NCI-H526 treated with DMSO at 0.1 percent for 48 hours (cell line): ENCODE measurements at regions not wholly inside any gene's neighbourhood (a gene's known extent, or its start where the extent isn't known, plus 50 kb on each side); places are given as distances from the start of the nearest gene placed in this dataset.
A peak's percentile ranks its signal among the peaks of the same experiment; 100 is the strongest.

Experiments
- DNase-seq: peaks from one replicate; lab custom pipeline; 2025; lab: John Stamatoyannopoulos, UW

DNA sequence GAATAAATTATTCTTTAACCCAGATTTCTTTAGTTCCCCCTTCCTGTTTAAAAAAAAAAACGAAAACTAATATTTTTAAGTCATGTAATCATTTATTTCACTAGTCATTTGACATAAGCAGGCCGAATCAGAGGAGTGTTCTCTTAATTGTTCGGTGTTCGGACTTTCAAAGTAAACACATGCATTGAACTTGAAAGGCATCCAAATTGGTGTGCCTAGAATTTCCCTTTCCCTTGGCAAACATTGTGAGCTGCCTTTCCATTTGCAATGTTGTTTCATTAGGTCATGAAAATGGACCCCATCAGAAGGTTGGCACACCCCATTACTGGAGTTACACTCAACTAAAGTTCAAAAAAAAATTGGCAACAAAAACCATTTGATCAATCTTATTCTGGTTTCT lies 283.0 kb upstream of the MARCKS start:
- no peak for DNase-seq

DNA sequence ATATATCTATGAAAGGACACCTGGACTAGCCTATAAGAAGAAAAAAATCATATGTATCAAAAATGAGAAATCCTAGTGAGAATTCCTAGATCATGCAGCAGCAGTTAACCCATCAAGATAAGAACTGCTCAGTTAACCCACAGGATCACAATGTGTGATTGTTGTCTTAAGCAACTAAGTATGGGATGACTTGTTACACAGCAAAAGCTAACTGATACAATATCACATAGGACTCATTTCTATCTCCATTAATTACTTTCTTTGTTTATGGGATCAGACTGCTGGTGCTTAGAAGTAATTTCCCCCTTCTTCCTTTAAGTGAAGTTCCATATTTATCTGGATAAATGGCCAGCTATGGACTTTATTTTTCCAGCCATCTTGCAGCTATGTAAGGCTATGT lies 280.8 kb upstream of the MARCKS start:
- no peak for DNase-seq

DNA sequence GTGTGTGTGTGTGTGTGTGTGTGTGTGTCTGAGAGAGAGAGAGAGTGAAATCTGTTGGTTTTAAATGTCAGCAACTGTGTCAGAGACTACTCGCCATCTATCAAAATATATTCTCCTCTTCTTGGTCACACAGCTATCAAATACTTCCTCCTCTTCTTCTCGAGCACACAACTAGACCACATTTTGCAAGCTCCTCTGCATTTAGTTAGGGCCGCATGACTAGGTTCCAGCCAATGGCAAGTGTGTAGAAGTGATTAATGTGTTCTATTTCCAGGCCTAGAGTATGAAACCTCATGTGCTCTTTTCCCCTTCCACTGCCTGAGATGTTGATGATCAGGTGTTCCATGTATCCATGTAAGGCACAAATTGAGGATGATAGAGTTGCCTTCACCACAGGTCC lies 278.5 kb upstream of the MARCKS start:
- no peak for DNase-seq

DNA sequence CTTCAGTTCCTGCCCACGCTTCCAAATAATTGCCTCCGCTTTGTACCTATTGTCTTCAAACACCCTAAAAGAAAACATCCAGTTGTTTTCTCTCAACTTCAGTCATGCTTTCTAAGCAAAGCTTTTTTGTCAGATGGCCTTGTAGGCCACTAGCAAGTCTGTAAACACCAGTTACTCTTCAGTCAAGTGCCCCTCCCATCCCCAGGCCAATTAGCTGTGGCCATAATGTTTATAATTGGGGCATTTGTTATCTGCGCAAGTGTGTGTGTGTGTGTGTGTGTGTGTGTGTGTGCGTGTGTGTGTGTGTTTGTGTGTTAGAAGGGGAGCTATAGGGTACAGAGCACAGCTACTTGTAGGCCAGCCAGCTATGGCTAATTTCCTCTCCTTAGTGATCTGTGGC lies 272.4 kb upstream of the MARCKS start:
- no peak for DNase-seq

DNA sequence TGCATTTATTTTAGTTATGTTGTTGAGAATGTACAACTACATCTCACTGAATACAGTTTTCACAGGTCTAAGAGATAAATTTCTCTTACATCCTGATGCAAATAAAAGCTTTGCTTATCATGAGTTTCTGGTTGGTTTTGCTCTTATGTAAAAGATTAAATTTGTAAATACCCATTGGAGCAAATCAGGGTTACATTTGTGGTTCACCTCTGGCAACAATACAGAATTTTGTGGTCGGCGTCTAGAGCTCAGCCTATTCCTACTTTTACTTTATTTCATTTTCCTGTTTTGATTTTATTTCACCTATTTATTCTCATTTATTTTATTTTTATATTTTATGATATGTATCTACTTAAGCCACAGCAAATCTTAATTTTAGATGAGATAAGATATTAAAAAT lies 271.9 kb upstream of the MARCKS start:
- no peak for DNase-seq

DNA sequence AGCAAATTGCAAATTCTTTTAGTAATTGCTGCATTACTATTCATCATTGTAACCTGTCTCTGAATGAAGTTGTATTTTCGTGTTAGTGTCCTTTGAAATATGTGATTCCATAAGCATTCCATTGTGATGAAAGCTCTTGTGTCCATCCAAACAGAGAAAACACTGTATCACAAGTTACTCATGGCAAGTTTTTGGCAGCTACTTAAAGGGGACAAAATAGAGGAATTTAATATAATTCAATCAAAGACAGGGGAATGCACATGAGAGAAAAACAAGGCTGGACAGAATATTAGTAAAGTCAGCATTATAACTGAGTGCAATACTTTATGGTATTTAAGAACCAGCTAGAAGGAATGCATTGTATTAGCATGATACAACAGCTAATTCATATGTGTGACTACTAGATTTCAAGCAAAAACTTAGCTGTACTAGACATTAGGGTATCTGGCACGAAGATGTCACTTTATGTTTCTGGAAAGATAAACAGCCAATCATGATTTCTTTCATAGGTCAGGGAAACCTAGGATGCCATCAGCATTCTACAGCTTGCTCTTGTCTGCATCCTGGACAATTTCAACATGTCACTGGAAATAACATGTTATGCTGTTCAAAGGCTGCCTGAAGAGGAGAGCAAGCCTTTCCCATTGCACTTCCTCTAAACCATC lies 270.6 kb upstream of the MARCKS start:
- DNase-seq: no peak

DNA sequence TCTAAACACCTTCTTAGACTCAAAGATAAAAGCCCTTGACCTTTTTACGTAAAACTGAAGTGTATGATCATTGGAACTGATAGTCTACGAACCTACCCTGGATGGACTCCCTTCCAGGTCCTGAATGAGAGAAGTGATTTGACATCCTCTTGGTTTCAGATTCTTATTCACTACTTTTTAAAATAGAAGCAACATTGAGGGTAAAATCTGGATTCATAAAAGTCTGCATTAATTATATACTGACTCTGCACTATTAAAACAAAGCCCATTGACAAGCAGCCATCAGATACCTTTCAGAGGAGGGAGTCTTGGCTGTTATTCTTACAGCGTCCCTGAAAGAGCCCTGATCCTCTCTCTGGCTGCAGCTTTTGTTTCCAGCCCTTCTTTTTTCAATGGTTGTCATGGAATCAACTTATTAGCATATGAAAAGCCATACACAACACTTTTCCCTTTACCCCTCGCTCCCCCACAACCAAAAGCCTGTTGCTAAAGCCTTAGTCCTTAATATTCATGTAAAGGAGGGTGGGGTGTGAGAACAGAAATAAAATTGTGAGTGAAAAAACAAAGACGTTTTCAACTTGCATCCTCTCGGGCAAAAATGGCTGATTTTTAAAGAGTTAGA lies 270.0 kb upstream of the MARCKS start:
- no peak for DNase-seq

DNA sequence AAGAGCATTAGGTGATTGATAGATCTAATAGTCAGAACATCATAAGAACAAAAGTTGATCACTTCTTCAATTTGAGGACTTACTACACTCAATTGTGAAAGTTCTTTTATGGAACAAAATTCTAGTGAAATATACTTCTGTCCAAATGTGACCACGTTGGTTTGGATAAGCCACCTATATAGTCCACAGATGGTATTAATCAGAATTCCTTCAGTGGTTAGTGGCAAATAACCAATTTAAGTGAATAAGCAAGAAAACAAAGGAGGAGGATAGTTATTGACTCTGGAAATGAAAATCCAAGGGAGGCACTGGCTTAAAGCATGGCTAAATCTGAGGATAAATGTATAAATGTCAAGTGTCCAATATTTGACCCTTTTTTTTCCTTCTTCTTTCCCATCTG lies 268.5 kb upstream of the MARCKS start:
- DNase-seq: no peak

DNA sequence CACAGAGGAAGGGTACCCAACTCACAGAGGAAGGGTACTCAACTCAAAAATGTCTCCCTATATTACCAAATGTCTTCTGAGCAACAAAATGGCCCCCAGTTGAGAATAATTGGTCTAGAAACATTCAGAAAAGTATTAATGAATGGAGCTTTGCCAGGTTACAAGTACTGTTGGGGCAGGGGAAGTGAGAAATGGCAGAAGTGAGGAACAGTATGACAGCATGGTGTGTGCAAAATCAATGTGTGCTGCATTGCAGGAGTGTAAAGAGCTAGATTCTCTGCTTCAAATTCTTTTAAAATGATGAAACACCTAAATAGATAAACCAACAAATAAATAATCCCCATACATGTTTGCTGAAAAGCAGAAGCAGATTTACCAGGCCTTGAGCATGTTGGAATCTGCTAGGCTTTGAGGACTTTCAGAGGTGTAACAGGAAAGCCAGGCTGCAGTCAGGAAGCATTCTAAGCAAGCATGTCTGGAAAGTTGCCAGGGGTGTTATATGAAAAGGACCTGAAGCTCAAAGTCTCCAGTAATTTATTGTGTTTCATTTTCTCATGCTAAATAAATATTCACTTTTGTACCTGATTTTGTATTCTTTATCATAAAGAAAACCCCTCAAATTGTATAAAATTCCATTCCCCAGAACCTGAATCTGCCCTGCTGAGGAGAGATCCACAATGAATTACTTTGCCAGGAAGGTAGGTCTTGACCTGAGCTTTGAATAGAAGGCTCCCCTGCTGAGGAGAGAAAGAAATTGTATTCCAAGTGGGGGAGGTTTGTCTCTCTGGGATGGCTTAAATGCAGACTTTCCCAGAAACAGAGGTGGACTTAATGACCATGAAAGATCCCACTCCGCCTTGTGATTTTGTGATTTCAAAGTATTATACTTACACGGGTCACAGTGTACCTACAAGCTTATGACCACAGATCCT lies 265.0 kb upstream of the MARCKS start:
- DNase-seq: no peak

DNA sequence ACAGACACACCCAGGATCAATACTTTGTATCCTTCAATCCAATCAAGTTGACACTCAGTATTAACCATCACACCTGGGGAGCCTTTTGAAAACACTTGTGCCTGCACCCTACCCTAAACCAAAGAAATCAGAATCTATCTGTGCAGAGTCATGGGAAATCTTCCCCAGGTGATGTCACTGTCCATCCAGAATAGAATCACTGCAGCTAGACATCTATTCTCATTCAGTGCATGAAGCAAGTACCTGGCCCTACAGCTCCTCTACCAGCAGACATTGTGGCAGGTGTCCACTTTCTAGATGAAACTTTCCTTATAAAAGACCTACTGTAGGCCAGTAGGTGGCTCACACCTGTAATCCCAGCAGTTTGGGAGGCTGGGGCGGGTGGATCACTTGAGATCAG lies 262.4 kb upstream of the MARCKS start:
- DNase-seq: no peak

DNA sequence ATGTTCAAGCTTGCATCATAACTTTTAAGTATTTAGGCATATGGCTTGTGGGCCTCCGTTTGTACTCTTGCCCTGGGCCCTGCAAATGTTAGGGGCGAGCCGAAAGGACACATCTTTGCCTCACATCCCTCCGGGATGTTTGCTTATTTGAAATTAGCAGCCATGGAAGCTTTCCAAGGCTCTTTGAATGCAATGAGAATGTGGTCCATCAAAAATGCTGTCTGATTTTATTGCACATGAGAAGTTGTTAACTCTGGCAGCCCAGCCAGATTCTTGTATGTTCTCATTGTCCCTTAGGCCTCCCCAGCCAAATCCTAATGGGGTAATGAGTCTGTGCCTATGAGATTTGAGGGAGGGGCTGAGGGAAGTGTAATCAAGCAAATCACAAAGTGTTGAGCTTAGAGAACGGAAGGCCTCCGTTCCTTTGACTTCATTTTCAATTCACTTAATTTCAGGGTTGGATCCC lies 261.2 kb upstream of the MARCKS start:
- DNase-seq: no peak

DNA sequence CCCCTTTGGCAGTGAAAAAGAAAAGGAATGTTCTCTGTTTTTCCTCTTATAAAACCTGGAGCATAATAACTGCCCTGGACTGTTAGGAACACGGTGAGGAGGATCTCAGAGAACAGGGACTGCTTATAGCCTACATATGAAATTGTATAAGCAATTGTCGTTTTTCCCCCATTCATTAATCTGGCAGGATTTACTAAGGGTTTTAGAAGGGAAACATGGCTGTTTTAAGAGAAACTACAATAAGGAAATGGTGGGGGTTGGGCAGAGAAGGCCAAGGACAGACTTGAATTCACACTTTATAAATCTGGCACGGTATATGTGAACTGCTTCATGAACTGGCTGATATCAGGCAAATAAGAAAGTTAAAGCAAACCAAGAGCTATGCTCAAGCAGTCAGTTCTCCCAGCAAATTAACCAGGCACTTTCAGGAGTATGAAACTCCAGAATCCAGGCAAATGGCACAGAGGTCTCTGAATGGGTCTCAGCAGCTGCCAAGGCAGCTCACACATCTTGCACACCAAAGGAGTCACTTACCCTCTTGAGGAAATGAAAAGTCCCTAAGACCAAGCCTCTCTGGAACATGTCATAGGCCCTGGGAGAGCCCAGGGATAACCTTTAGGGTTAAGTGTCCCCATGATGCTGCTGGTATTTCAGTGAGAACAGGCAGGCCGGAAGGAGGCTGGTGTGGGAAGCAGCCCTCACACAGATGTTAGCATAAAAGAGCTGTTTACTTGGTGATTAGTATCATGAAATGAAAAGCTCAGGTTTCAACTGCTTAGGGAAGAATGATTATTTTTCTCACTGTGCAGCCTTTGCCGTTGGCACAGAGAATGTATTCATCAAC lies 260.5 kb upstream of the MARCKS start:
- DNase-seq: peak; percentile 49

DNA sequence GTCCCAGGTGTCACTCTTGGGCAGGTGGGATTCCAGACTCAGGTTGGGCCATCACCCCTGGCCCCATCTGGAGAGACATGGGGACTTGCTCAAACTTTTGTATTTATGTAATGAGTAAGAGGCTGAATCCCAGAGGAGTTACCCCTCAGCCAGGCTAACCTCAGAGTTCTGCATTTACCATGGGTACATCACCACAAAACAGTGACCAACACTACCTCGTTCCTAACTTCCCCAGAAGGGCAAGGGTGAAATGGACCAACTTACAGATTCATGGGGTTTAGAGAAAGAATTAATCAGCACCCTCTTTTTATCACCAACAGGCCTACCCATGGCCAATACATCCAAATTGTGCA lies 259.9 kb upstream of the MARCKS start:
- no peak for DNase-seq

DNA sequence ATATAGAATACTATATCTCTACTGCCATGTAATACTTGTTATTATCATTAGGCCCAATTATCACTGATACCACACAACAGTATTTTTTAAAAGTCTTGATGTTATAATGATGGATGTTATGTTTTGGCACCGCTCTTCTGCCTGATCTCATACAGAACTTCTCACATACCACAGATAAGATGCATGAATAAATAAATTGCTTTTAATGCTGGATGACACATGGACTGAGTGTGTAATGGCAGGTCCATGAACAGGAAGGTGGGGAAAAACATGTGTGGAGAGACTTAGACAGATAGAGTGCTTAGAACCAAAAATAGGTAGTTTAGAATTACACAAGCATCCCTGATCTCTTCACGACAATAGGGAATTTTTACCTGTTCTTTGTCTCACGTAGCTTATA lies 258.4 kb upstream of the MARCKS start:
- DNase-seq: no peak

DNA sequence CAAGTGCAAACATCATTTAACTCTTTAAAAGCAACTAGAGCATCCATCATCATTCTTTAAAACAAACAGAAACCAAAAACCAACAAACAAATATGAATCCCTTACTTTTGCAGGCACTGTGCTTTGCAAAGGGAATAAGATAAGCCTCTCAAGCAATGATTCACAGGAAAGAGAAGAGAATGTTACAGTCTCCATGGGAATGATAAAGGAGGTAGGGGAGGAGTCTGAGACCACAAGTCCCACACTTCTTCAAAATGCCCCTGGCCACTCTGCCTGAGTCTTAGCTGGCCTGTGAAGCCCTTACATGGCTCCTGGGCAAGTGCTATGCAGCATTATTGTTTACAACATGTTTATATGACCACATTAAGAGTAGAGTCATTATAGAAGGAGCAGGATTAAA lies 257.7 kb upstream of the MARCKS start:
- DNase-seq: no peak

DNA sequence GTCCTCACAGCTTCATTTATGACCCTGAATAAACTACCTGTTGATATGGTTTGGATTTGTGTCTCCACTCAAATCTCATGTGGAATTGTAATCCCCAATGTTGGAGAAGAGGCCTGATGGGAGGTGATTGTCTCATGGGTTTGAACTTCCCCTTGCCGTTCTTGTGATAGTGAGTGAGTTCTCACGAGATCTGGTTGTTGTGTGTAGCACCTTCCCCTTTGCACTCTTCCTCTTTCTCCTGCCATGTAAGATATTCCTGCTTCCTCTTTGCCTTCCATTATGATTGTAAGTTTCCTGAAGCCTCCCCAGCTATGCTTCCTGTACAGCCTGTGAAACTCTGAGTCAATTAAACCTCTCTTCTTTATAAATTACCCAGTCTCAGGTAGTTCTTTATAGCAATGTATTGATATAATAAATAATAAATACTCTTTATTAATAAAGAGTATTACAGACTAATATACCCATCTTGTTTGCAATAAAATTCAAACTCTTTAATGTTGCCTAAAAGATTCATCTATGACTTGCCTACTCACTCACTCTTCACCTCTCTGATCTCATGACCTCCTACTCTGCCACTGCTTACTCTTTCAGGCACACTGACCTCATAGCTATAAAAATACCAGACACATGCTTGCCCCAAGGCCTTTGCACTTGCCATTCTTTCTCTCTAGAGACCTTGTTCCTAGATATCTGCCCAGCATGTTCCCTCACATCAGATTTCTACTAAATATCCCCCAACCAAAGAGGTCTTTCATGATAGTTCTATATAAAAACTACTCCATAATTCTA lies 256.4 kb upstream of the MARCKS start:
- no peak for DNase-seq

DNA sequence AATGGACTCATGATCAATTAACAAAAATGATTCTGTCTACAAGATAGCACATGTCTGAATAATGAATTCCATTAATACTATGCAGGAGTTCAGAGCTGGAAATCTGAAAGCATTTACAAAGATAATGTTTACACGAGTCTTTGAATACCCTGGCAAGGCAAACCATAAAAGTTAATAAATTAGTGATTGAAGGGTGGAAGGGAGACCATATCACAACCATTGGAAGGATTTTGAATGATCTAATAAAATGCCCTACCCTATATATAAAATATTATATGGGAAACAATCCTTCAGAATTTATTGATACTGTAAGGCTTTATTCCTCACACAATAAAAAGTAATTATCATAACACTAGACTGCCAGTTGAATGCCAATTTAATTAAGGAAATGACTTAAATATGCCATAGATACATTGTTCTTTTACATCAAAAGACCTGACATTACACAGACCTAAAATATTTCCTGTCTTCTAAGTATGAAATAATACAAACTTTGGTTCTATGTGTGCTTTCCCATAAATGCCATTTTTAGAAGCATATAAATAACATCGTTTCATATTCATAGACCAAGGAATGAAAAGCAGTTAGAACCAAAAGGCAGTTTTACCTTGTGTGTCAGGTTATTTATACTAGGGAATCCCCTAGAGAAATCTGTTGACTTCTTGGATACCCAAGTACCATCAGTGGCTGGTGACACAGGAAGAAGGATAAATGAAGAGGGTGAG lies 249.2 kb upstream of the MARCKS start:
- DNase-seq: no peak

DNA sequence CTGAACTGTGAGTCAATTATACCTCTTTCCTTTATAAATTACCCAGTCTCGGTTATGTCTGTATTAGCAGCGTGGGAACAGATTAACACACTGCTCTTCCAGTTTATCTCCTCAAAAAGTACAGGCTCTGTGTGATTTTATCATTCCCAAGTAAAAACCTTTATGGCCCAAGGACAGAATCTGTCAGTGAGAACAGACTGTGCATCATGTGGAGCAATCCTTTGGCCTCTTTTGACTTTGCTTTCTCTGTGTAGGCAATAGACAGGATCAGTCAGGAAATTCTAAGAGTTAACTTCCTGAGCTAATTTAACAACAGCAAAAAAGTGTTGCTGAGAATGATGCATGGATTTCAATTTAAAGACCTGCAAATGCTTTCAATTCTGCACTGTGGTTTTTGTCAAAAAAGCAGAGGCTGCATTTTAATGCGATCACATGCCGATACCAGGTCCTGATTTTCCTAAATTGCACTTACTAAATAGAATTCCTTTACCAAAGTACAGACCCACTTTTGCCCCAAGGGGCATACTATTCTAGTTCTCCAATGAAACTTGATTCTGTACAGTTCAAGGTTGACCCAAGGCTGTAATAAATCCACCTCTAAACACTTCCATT lies 246.7 kb upstream of the MARCKS start:
- DNase-seq: no peak

DNA sequence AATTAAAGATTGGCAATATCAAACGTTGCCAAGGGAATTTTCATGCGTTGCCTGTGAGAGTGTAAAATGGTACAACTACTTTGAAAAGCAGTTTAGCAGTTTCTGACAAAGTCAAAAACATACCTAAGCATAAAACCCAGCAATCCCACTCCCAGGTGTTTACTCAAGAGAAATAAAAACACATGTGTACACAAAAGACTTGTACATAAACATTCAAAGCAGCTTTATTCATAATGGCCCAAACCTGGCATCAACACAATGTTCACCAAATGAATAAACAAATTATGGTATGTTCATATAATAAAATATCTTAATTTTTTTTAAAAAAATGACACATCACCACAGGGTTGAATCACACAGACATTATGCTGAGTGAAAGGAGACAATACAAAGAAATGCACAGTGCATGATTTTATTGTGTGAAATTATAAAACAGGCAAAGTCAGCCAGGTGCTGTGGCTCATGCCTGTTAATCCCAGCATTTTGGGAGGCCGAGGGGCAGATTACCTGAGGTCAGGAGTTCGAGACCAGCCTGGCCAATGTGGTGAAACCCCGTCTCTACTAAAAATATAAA lies 240.4 kb upstream of the MARCKS start:
- DNase-seq: peak; percentile 78

DNA sequence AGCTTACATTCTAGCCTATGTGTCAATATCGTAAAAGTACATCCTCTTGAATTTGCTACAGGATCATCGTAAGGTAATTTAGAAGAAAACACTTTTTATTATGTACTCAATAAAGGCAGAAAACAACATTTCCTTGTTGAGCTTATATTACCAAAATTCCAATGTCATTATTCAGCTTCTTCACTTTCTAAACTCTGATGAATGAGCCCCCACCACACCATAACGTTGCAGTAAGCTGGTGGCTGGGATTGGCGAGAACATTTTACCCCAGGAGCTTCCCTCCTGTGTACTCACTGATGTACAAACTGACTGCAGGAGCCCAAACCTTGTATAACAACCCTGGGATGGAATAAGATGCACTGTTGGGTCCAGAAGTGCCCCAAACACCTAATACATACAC lies 238.1 kb upstream of the MARCKS start:
- no peak for DNase-seq
